ENCODE measurements at regions not wholly inside any gene's neighbourhood (a gene's known extent, or its start where the extent isn't known, plus 50 kb on each side); places are given as distances from the start of the nearest gene placed in this dataset.

- no peaks in the 10 kb centered on the region for H3K27me3 ChIP-seq
- H3K9me3 ChIP-seq = no peaks in the 10 kb centered on the region
- H3K4me3 ChIP-seq = no peak overlapping the region
- no peak overlapping the region for H3K27ac ChIP-seq
- H3K4me1 ChIP-seq = no peaks in the 10 kb centered on the region
- DNase-seq (ENCODE audit: low spot score) = no peak
- TF ChIP-seq CTCF (IDR thresholded peaks at IDR 0.05) = no peak
- H3K36me3 ChIP-seq = no peaks in the 10 kb centered on the region
Observed at GRCh38 chr13:73934771-73935170, 199.4 kb downstream of the KLF12 start.

GRCh38 chr13:73934215-73934641 is 200.0 kb downstream of the KLF12 start:
- DNase-seq (ENCODE audit: low spot score) = no peak
- TF ChIP-seq CTCF (IDR thresholded peaks at IDR 0.05) = no peak
- Histone ChIP-seq H3K27ac (no peak overlapping the region), H3K4me1 (no peaks in the 10 kb centered on the region), H3K27me3 (no peaks in the 10 kb centered on the region), H3K36me3 (no peaks in the 10 kb centered on the region), H3K9me3 (no peaks in the 10 kb centered on the region), H3K4me3 (no peak overlapping the region)

GRCh38 chr13:73933795-73934194 is 200.4 kb downstream of the KLF12 start:
- Histone ChIP-seq H3K27ac (no peak overlapping the region), H3K4me1 (no peaks in the 10 kb centered on the region), H3K4me3 (no peak overlapping the region), H3K9me3 (no peaks in the 10 kb centered on the region), H3K27me3 (no peaks in the 10 kb centered on the region), H3K36me3 (no peaks in the 10 kb centered on the region)
- DNase-seq (ENCODE audit: low spot score) = no peak
- no peak for TF ChIP-seq CTCF (IDR thresholded peaks at IDR 0.05)

GRCh38 chr13:73932091-73932490 is 202.1 kb downstream of the KLF12 start:
- Histone ChIP-seq H3K27ac (no peak overlapping the region), H3K4me1 (no peaks in the 10 kb centered on the region), H3K36me3 (no peaks in the 10 kb centered on the region), H3K9me3 (no peaks in the 10 kb centered on the region), H3K4me3 (no peak overlapping the region), H3K27me3 (no peaks in the 10 kb centered on the region)
- no peak for TF ChIP-seq CTCF (IDR thresholded peaks at IDR 0.05)
- DNase-seq (ENCODE audit: low spot score) = no peak

GRCh38 chr13:73929287-73929932 is 204.8 kb downstream of the KLF12 start:
- no peaks in the 10 kb centered on the region for H3K27me3 ChIP-seq
- no peaks in the 10 kb centered on the region for H3K4me1 ChIP-seq
- no peak overlapping the region for H3K4me3 ChIP-seq
- DNase-seq (ENCODE audit: low spot score) = no peak
- H3K36me3 ChIP-seq = no peaks in the 10 kb centered on the region
- no peak overlapping the region for H3K27ac ChIP-seq
- TF ChIP-seq CTCF (IDR thresholded peaks at IDR 0.05) = no peak
- no peaks in the 10 kb centered on the region for H3K9me3 ChIP-seq

- Histone ChIP-seq H3K9me3 (no peaks in the 10 kb centered on the region), H3K27ac (no peak overlapping the region), H3K36me3 (no peaks in the 10 kb centered on the region), H3K4me1 (no peaks in the 10 kb centered on the region), H3K27me3 (no peaks in the 10 kb centered on the region), H3K4me3 (no peak overlapping the region)
- TF ChIP-seq CTCF (IDR thresholded peaks at IDR 0.05) = no peak
- no peak for DNase-seq (ENCODE audit: low spot score)
Observed at GRCh38 chr13:73924607-73925006, 209.6 kb downstream of the KLF12 start.

Data from right atrium auricular region (tissue), 2 donors.